Upper lobe of left lung (tissue), 4 donors: ENCODE measurements at regions not wholly inside any gene's neighbourhood (a gene's known extent, or its start where the extent isn't known, plus 50 kb on each side); places are given as distances from the start of the nearest gene placed in this dataset.

Experiments used
- CTCF ChIP-seq, 6 experiments: fragments of 450-650 bp in 4 of 6; fragments of 200-600 bp in 2 of 6; sonication (generic) in 2 of 6; IDR thresholded peaks; one replicate each; pipeline ENCODE4 v1.5.1; 2016 to 2019; ENCODE audit warnings: antibody characterized with exemption in 6 of 6
- EP300 ChIP-seq, 4 donors: sonication (generic); formaldehyde crosslinking; IDR thresholded peaks; one replicate each; pipeline ENCODE4 v1.5.1; 2017; ENCODE audit warnings: antibody characterized with exemption in 4 of 4, control low read depth in 2 of 4
- POLR2A ChIP-seq, 4 donors: fragments of 450-650 bp; IDR thresholded peaks; one replicate each; pipeline ENCODE4 v1.5.1; 2016 to 2017; ENCODE audit warnings: antibody characterized with exemption in 4 of 4, mild to moderate bottlenecking in 2 of 4

GRCh38 chrX:4841216-4841745 lies 1127.8 kb upstream of the PRKX start:
- TF ChIP-seq POLR2A (IDR thresholded peaks at IDR 0.05) (no peak), CTCF (IDR thresholded peaks at IDR 0.05) (no peak), EP300 (IDR thresholded peaks at IDR 0.05) (no peak)
